Astrocyte (in vitro differentiated cells and primary cell): ENCODE measurements at regions not wholly inside any gene's neighbourhood (a gene's known extent, or its start where the extent isn't known, plus 50 kb on each side); places are given as distances from the start of the nearest gene placed in this dataset.

Source experiments
- DNase-seq: peaks from one replicate; pipeline ENCODE4 v3.0.0-alpha.2; 2010; ENCODE audit warnings: low read depth
- FAIRE-seq: peaks from 2 replicates; lab custom pipeline; 2011; peaks lifted over from hg19 to GRCh38; lab: Jason Lieb, UNC
- H2AFZ ChIP-seq: 2 replicates; pipeline ENCODE4 v1.6.0; 2012; ENCODE audit warnings: low read depth, low read length, inconsistent platforms
- H3K27ac ChIP-seq: 2 replicates; pipeline ENCODE4 v1.5.1; 2011; ENCODE audit warnings: low read depth, low read length, inconsistent platforms
- H3K27me3 ChIP-seq: 2 replicates; pipeline ENCODE4 v1.6.0; 2011; ENCODE audit warnings: low read length, inconsistent platforms; ENCODE audit not compliant: insufficient read depth
- H3K36me3 ChIP-seq: 2 replicates; pipeline ENCODE4 v1.5.1; 2011; ENCODE audit warnings: low read length, inconsistent platforms; ENCODE audit not compliant: insufficient read depth
- H3K4me1 ChIP-seq: 2 replicates; pipeline ENCODE4 v1.5.1; 2011; ENCODE audit warnings: low read length, inconsistent platforms; ENCODE audit not compliant: insufficient read depth
- H3K4me2 ChIP-seq: 2 replicates; pipeline ENCODE4 v1.6.0; 2012; ENCODE audit warnings: low read length, inconsistent platforms
- H3K4me3 ChIP-seq: 2 replicates; pipeline ENCODE4 v1.5.1; 2011; ENCODE audit warnings: low read depth, mild to moderate bottlenecking, low read length, inconsistent platforms; ENCODE audit not compliant: insufficient read depth
- H3K79me2 ChIP-seq: 2 replicates; pipeline ENCODE4 v1.6.0; 2012; ENCODE audit warnings: mild to moderate bottlenecking, low read length, inconsistent platforms; ENCODE audit not compliant: insufficient read depth
- H3K9ac ChIP-seq: 2 replicates; pipeline ENCODE4 v1.6.0; 2012; ENCODE audit warnings: mild to moderate bottlenecking, low read length, inconsistent platforms
- H3K9me3 ChIP-seq: 2 replicates; pipeline ENCODE4 v1.5.1; 2012; ENCODE audit warnings: low read depth, mild to moderate bottlenecking, low read length, inconsistent platforms; ENCODE audit not compliant: insufficient read depth
- H4K20me1 ChIP-seq: 2 replicates; pipeline ENCODE4 v1.6.0; 2012; ENCODE audit warnings: low read length, inconsistent platforms; ENCODE audit not compliant: insufficient read depth
- H3K27ac Mint-ChIP-seq: one replicate; pipeline ENCODE4 v1.8.0; 2021; ENCODE audit warnings: mild to moderate bottlenecking, mixed read lengths; ENCODE audit not compliant: unreplicated experiment
- H3K27me3 Mint-ChIP-seq: one replicate; pipeline ENCODE4 v1.8.0; 2021; ENCODE audit warnings: low read depth, mixed read lengths; ENCODE audit not compliant: unreplicated experiment
- H3K36me3 Mint-ChIP-seq: one replicate; pipeline ENCODE4 v1.8.0; 2021; ENCODE audit warnings: low read depth, mixed read lengths; ENCODE audit not compliant: unreplicated experiment
- H3K4me1 Mint-ChIP-seq: one replicate; pipeline ENCODE4 v1.8.0; 2021; ENCODE audit warnings: low read depth, mixed read lengths; ENCODE audit not compliant: unreplicated experiment
- H3K4me3 Mint-ChIP-seq: one replicate; pipeline ENCODE4 v1.8.0; 2021; ENCODE audit warnings: mild to moderate bottlenecking, moderate library complexity, mixed read lengths; ENCODE audit not compliant: unreplicated experiment
- H3K9me3 Mint-ChIP-seq: one replicate; pipeline ENCODE4 v1.8.0; 2021; ENCODE audit warnings: mild to moderate bottlenecking, mixed read lengths; ENCODE audit not compliant: unreplicated experiment
- CTCF ChIP-seq: IDR thresholded peaks from 2 replicates; pipeline ENCODE4 v1.5.1; 2011; ENCODE audit warnings: low read depth, mild to moderate bottlenecking, inconsistent platforms, low read length, moderate library complexity; ENCODE audit not compliant: insufficient read depth
- EZH2 ChIP-seq: IDR thresholded peaks from 2 replicates; pipeline ENCODE4 v1.6.1; 2012; ENCODE audit warnings: mild to moderate bottlenecking, low read length, inconsistent platforms; ENCODE audit not compliant: insufficient read depth

- H3K27ac ChIP-seq = no peak overlapping the region
- TF ChIP-seq EZH2 = no peak
- no peak for TF ChIP-seq CTCF
- H3K4me2 ChIP-seq = no peak overlapping the region
- H3K27me3 ChIP-seq = peaks cover 5% of the 10 kb centered on the region
- FAIRE-seq (no peak), DNase-seq (no peak)
- peaks cover 6% of the 10 kb centered on the region for H3K4me1 Mint-ChIP-seq
- H3K36me3 ChIP-seq = no peaks in the 10 kb centered on the region
- H3K36me3 Mint-ChIP-seq = no peaks in the 10 kb centered on the region
- peaks cover 20% of the 10 kb centered on the region for H3K9me3 Mint-ChIP-seq
- no peak overlapping the region for H3K27ac Mint-ChIP-seq
- H3K4me3 Mint-ChIP-seq = no peak overlapping the region
- no peaks in the 10 kb centered on the region for H4K20me1 ChIP-seq
- peaks cover 17% of the 10 kb centered on the region for H3K27me3 Mint-ChIP-seq
- no peak overlapping the region for H2AFZ ChIP-seq
- no peak overlapping the region for H3K4me3 ChIP-seq
- no peaks in the 10 kb centered on the region for H3K79me2 ChIP-seq
- no peak overlapping the region for H3K9ac ChIP-seq
- H3K4me1 ChIP-seq = no peaks in the 10 kb centered on the region
- H3K9me3 ChIP-seq = peaks cover 3% of the 10 kb centered on the region
Observed at GRCh38 chr13:111061358-111062045, 53.6 kb upstream of the ARHGEF7 start.

GRCh38 chr13:111060237-111060919 is 54.7 kb upstream of the ARHGEF7 start:
- no peak overlapping the region for H3K27ac ChIP-seq
- Mint-ChIP-seq H3K27me3 (peaks cover 7% of the 10 kb centered on the region), H3K36me3 (no peaks in the 10 kb centered on the region), H3K4me1 (peaks cover 6% of the 10 kb centered on the region), H3K4me3 (no peak overlapping the region), H3K27ac (no peak overlapping the region), H3K9me3 (peaks cover 20% of the 10 kb centered on the region)
- H3K4me3 ChIP-seq = no peak overlapping the region
- H3K36me3 ChIP-seq = no peaks in the 10 kb centered on the region
- TF ChIP-seq EZH2 (no peak), CTCF (no peak)
- no peak for FAIRE-seq
- DNase-seq = no peak
- H3K9me3 ChIP-seq = peaks cover 3% of the 10 kb centered on the region
- no peaks in the 10 kb centered on the region for H3K4me1 ChIP-seq
- no peak overlapping the region for H3K4me2 ChIP-seq
- peaks cover 2% of the 10 kb centered on the region for H3K27me3 ChIP-seq
- H4K20me1 ChIP-seq = no peaks in the 10 kb centered on the region
- H3K79me2 ChIP-seq = no peaks in the 10 kb centered on the region
- no peak overlapping the region for H2AFZ ChIP-seq
- H3K9ac ChIP-seq = no peak overlapping the region
